Breast epithelium (tissue), 3 donors: ENCODE measurements at regions not wholly inside any gene's neighbourhood (a gene's known extent, or its start where the extent isn't known, plus 50 kb on each side); places are given as distances from the start of the nearest gene placed in this dataset.

Experiments used
- POLR2A ChIP-seq: fragments of 450-650 bp; IDR thresholded peaks from one replicate; pipeline ENCODE4 v1.6.1; 2016; ENCODE audit warnings: antibody characterized with exemption, mild to moderate bottlenecking, moderate library complexity
- POLR2AphosphoS5 ChIP-seq, 3 donors: sonication (generic); formaldehyde crosslinking; IDR thresholded peaks; one replicate each; pipeline ENCODE4 v1.6.1; 2017; ENCODE audit warnings: antibody characterized with exemption in 3 of 3
- TF ChIP-seq, protein P1 (sequence below), 3 donors: fragments of 450-650 bp; IDR thresholded peaks; one replicate each; pipeline ENCODE4 v1.5.1; 2016 to 2017; ENCODE audit warnings: antibody characterized with exemption in 3 of 3, mild to moderate bottlenecking in 3 of 3, moderate library complexity in 3 of 3

DNA sequence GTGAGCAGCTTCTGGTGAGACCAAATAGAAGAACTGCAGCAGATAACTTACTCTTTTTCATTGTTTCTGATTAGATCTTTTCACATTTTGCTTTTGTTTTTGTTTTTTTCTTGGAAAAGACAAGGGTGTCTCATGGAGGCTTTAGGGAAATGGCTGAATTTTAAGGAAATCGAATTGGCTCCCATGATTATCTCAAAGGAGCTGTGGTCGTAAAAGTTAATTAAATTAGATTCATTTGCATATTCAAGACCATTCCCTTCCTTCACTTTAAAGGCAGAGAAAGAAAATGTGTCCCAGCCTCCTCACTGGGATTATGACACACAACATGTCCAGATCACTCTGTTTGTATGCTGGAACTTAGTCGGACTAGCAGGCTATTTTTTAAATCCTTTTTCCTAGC, 106.4 kb upstream of the MDM1 start:
- TF ChIP-seq, protein P1, sequence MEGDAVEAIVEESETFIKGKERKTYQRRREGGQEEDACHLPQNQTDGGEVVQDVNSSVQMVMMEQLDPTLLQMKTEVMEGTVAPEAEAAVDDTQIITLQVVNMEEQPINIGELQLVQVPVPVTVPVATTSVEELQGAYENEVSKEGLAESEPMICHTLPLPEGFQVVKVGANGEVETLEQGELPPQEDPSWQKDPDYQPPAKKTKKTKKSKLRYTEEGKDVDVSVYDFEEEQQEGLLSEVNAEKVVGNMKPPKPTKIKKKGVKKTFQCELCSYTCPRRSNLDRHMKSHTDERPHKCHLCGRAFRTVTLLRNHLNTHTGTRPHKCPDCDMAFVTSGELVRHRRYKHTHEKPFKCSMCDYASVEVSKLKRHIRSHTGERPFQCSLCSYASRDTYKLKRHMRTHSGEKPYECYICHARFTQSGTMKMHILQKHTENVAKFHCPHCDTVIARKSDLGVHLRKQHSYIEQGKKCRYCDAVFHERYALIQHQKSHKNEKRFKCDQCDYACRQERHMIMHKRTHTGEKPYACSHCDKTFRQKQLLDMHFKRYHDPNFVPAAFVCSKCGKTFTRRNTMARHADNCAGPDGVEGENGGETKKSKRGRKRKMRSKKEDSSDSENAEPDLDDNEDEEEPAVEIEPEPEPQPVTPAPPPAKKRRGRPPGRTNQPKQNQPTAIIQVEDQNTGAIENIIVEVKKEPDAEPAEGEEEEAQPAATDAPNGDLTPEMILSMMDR (IDR thresholded peaks at IDR 0.05): no peak
- no peak for TF ChIP-seq POLR2AphosphoS5 (IDR thresholded peaks at IDR 0.05)
- TF ChIP-seq POLR2A: no peak
